ENCODE measurements at regions not wholly inside any gene's neighbourhood (a gene's known extent, or its start where the extent isn't known, plus 50 kb on each side); places are given as distances from the start of the nearest gene placed in this dataset.
A peak's percentile ranks its signal among the peaks of the same experiment; 100 is the strongest.

- H3K4me3 ChIP-seq (ENCODE audit: low read depth, low read length) = no peak overlapping the region
- H3K36me3 ChIP-seq = no peaks in the 10 kb centered on the region
- TF ChIP-seq CTCF (IDR thresholded peaks at IDR 0.05; ENCODE audit: low read depth, low read length) = no peak
- H3K9me3 ChIP-seq (ENCODE audit: severe bottlenecking) = no peaks in the 10 kb centered on the region
- DNase-seq = no peak
- H3K27ac ChIP-seq = no peak overlapping the region
- no peaks in the 10 kb centered on the region for H3K27me3 ChIP-seq (ENCODE audit: insufficient read depth, low read depth, severe bottlenecking)
Measured at GRCh38 chr16:64449506-64449905, 672.4 kb downstream of the CDH11 start.

GRCh38 chr16:64445649-64446048 lies 676.2 kb downstream of the CDH11 start:
- no peak for TF ChIP-seq CTCF (IDR thresholded peaks at IDR 0.05; ENCODE audit: low read depth, low read length)
- H3K4me3 ChIP-seq (ENCODE audit: low read depth, low read length) = no peak overlapping the region
- DNase-seq = no peak
- H3K27ac ChIP-seq = no peak overlapping the region
- no peaks in the 10 kb centered on the region for H3K27me3 ChIP-seq (ENCODE audit: insufficient read depth, low read depth, severe bottlenecking)
- no peaks in the 10 kb centered on the region for H3K36me3 ChIP-seq
- no peaks in the 10 kb centered on the region for H3K9me3 ChIP-seq (ENCODE audit: severe bottlenecking)

GRCh38 chr16:64445245-64445644 lies 676.6 kb downstream of the CDH11 start:
- H3K27ac ChIP-seq = no peak overlapping the region
- H3K9me3 ChIP-seq (ENCODE audit: severe bottlenecking) = no peaks in the 10 kb centered on the region
- H3K27me3 ChIP-seq (ENCODE audit: insufficient read depth, low read depth, severe bottlenecking) = no peaks in the 10 kb centered on the region
- no peak for TF ChIP-seq CTCF (IDR thresholded peaks at IDR 0.05; ENCODE audit: low read depth, low read length)
- DNase-seq = no peak
- no peak overlapping the region for H3K4me3 ChIP-seq (ENCODE audit: low read depth, low read length)
- no peaks in the 10 kb centered on the region for H3K36me3 ChIP-seq

- Histone ChIP-seq H3K4me3 (ENCODE audit: low read depth, low read length) (no peak overlapping the region), H3K36me3 (no peaks in the 10 kb centered on the region), H3K27ac (no peak overlapping the region), H3K27me3 (ENCODE audit: insufficient read depth, low read depth, severe bottlenecking) (no peaks in the 10 kb centered on the region), H3K9me3 (ENCODE audit: severe bottlenecking) (no peaks in the 10 kb centered on the region)
- TF ChIP-seq CTCF (IDR thresholded peaks at IDR 0.05; ENCODE audit: low read depth, low read length) = no peak
- DNase-seq = no peak
Measured at GRCh38 chr16:64440421-64440831, 681.4 kb downstream of the CDH11 start.

- no peak overlapping the region for H3K4me3 ChIP-seq (ENCODE audit: low read depth, low read length)
- no peak for TF ChIP-seq CTCF (IDR thresholded peaks at IDR 0.05; ENCODE audit: low read depth, low read length)
- no peaks in the 10 kb centered on the region for H3K36me3 ChIP-seq
- no peak overlapping the region for H3K27ac ChIP-seq
- H3K27me3 ChIP-seq (ENCODE audit: insufficient read depth, low read depth, severe bottlenecking) = no peaks in the 10 kb centered on the region
- DNase-seq = no peak
- no peaks in the 10 kb centered on the region for H3K9me3 ChIP-seq (ENCODE audit: severe bottlenecking)
Measured at GRCh38 chr16:64440005-64440404, 681.9 kb downstream of the CDH11 start.

- no peaks in the 10 kb centered on the region for H3K9me3 ChIP-seq (ENCODE audit: severe bottlenecking)
- no peak for TF ChIP-seq CTCF (IDR thresholded peaks at IDR 0.05; ENCODE audit: low read depth, low read length)
- no peaks in the 10 kb centered on the region for H3K27me3 ChIP-seq (ENCODE audit: insufficient read depth, low read depth, severe bottlenecking)
- no peaks in the 10 kb centered on the region for H3K36me3 ChIP-seq
- no peak overlapping the region for H3K4me3 ChIP-seq (ENCODE audit: low read depth, low read length)
- no peak for DNase-seq
- peak overlapping the region; percentile 12; the same call in 1 of the 2 replicates for H3K27ac ChIP-seq
Measured at GRCh38 chr16:64437706-64438324, 684.0 kb downstream of the CDH11 start.
